ENCODE measurements at regions not wholly inside any gene's neighbourhood (a gene's known extent, or its start where the extent isn't known, plus 50 kb on each side); places are given as distances from the start of the nearest gene placed in this dataset.

DNA sequence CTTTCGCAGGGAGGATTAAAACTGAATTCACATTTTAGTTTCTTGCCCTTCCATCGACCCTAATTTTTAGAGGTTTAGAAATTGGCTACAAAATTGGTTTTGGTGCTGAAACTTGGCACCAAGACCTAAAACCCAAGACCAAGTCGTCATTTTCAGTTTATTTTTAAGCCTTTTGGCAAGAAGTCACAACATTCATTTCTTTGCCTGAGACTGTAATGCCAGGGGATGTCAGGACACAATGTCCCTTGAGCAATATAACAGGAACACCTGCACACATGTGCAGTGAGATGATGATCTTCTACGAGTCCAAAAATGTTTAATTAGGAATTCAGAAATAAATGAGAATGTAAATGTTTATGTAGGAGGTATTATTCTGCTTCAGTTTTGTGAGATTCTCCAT, 335.4 kb upstream of the ANKRD30A start:
- TF ChIP-seq, protein P1, sequence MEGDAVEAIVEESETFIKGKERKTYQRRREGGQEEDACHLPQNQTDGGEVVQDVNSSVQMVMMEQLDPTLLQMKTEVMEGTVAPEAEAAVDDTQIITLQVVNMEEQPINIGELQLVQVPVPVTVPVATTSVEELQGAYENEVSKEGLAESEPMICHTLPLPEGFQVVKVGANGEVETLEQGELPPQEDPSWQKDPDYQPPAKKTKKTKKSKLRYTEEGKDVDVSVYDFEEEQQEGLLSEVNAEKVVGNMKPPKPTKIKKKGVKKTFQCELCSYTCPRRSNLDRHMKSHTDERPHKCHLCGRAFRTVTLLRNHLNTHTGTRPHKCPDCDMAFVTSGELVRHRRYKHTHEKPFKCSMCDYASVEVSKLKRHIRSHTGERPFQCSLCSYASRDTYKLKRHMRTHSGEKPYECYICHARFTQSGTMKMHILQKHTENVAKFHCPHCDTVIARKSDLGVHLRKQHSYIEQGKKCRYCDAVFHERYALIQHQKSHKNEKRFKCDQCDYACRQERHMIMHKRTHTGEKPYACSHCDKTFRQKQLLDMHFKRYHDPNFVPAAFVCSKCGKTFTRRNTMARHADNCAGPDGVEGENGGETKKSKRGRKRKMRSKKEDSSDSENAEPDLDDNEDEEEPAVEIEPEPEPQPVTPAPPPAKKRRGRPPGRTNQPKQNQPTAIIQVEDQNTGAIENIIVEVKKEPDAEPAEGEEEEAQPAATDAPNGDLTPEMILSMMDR (conservative IDR thresholded peaks at IDR 0.05), result no peak
- TF ChIP-seq ZFX (IDR thresholded peaks at IDR 0.05), result no peak

All from C4-2B (cell line).